HepG2 (cell line): ENCODE measurements at regions not wholly inside any gene's neighbourhood (a gene's known extent, or its start where the extent isn't known, plus 50 kb on each side); places are given as distances from the start of the nearest gene placed in this dataset.

Experiments used
- AHR ChIP-seq: IDR thresholded peaks from 2 replicates; pipeline ENCODE4 v1.6.1; 2018; ENCODE audit warnings: missing genetic modification reagents, missing compliant biosample characterization
- GABPB1 ChIP-seq: IDR thresholded peaks from 2 replicates; pipeline ENCODE4 v1.6.1; 2016; ENCODE audit warnings: mild to moderate bottlenecking, missing genetic modification reagents, moderate library complexity, missing compliant biosample characterization
- MYNN ChIP-seq: sonication (generic); formaldehyde crosslinking; IDR thresholded peaks from 2 replicates; pipeline ENCODE4 v1.4.0; 2020; ENCODE audit warnings: mild to moderate bottlenecking, low read depth, missing genetic modification reagents
- PCBP1 ChIP-seq: fragments of 200-400 bp; formaldehyde crosslinking; IDR thresholded peaks from 2 replicates; pipeline ENCODE4 v1.6.1; 2017; ENCODE audit warnings: mild to moderate bottlenecking, low read depth, low read length, borderline replicate concordance
- ZNF678 ChIP-seq: sonication (generic); formaldehyde crosslinking; IDR thresholded peaks from 2 replicates; pipeline ENCODE4 v1.4.0; 2020; ENCODE audit warnings: mild to moderate bottlenecking, missing genetic modification reagents

DNA sequence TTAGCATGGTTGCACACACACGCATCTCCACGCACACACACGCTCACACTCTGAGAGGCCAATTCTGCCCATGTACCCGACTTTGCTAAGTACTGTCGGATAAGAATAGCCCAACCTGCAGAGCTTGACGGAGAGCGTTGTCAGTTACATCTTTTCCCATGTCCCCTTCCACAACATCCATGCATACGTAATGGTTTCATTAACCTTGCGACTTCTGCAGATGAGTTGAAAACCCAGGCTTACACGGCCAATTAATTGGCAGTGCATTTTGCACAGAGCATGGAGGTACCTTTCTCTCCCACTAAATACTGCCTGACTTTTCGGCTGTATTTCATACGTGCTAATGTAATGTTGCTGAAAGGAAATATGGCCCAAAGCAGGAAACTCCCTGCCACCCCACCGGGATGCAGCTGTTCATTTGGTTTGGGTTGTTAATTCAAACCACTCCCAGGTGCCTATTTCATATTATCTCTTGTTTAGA is 291.2 kb upstream of the HABP2 start:
- TF ChIP-seq ZNF678 (CRISPR knock-in tag): no peak
- TF ChIP-seq MYNN (CRISPR knock-in tag): no peak
- TF ChIP-seq GABPB1 (CRISPR knock-in tag): no peak
- TF ChIP-seq PCBP1: no peak
- no peak for TF ChIP-seq AHR
